Memory B cell (primary cell): ENCODE measurements at regions not wholly inside any gene's neighbourhood (a gene's known extent, or its start where the extent isn't known, plus 50 kb on each side); places are given as distances from the start of the nearest gene placed in this dataset.
"Not testable (repeated sequence)": the region's sequence is repeated elsewhere in the genome, so short reads cannot be mapped to it uniquely, and the experiment has no call there.

Experiments used
- ATAC-seq: fragments of 150-1000 bp; cut with Tn5 transposase; 2 replicates; pipeline ENCODE4 v1.10.0; 2021; ENCODE audit warnings: low read depth, mild to moderate bottlenecking, moderate library complexity
- DNase-seq, 2 donors: peaks; one replicate each; pipeline ENCODE4 v3.0.0; 2022; ENCODE audit warnings: low spot score in 2 of 2
- H3K27ac Mint-ChIP-seq: one replicate; pipeline ENCODE4 v1.8.0; 2022; ENCODE audit warnings: mild to moderate bottlenecking, moderate library complexity, mixed read lengths
- H3K27me3 Mint-ChIP-seq: one replicate; pipeline ENCODE4 v1.8.0; 2022; ENCODE audit warnings: mixed read lengths
- H3K36me3 Mint-ChIP-seq: one replicate; pipeline ENCODE4 v1.8.0; 2022; ENCODE audit warnings: mild to moderate bottlenecking, mixed read lengths
- H3K4me1 Mint-ChIP-seq: one replicate; pipeline ENCODE4 v1.8.0; 2022; ENCODE audit warnings: mixed read lengths
- H3K4me3 Mint-ChIP-seq: one replicate; pipeline ENCODE4 v1.8.0; 2022; ENCODE audit warnings: mild to moderate bottlenecking, moderate library complexity, mixed read lengths
- H3K9me3 Mint-ChIP-seq: one replicate; pipeline ENCODE4 v1.8.0; 2022; ENCODE audit warnings: mixed read lengths

- no peak for DNase-seq
- no peak for ATAC-seq
- H3K27me3 Mint-ChIP-seq = no peaks in the 10 kb centered on the region
These were observed 130.4 kb upstream of the ATP10A start for GRCh38 chr15:25993506-25993905.

GRCh38 chr15:25990220-25990619 lies 127.1 kb upstream of the ATP10A start:
- no peaks in the 10 kb centered on the region for H3K9me3 Mint-ChIP-seq
- no peak overlapping the region for H3K4me3 Mint-ChIP-seq
- ATAC-seq (no peak), DNase-seq (no peak)
- no peaks in the 10 kb centered on the region for H3K36me3 Mint-ChIP-seq
- peaks cover 3% of the 10 kb centered on the region for H3K4me1 Mint-ChIP-seq
- no peak overlapping the region for H3K27ac Mint-ChIP-seq
- no peaks in the 10 kb centered on the region for H3K27me3 Mint-ChIP-seq

More at GRCh38 chr15:25993506-25993905, 130.4 kb upstream of the ATP10A start:
- Mint-ChIP-seq H3K4me3 (no peak overlapping the region), H3K36me3 (no peaks in the 10 kb centered on the region), H3K27ac (no peak overlapping the region), H3K4me1 (no peaks in the 10 kb centered on the region), H3K9me3 (peaks cover 2% of the 10 kb centered on the region)

- H3K9me3 Mint-ChIP-seq = no peaks in the 10 kb centered on the region
- no peak for DNase-seq
- no peak for ATAC-seq
These were observed 126.2 kb upstream of the ATP10A start for GRCh38 chr15:25989327-25989726.

GRCh38 chr15:25988716-25989115 lies 125.6 kb upstream of the ATP10A start:
- H3K9me3 Mint-ChIP-seq, ATAC-seq, H3K27me3 Mint-ChIP-seq, DNase-seq, H3K4me3 Mint-ChIP-seq, H3K4me1 Mint-ChIP-seq, H3K27ac Mint-ChIP-seq, H3K36me3 Mint-ChIP-seq: not testable (repeated sequence)

More at GRCh38 chr15:25989327-25989726, 126.2 kb upstream of the ATP10A start:
- H3K4me1 Mint-ChIP-seq = peaks cover 3% of the 10 kb centered on the region
- H3K27ac Mint-ChIP-seq = no peak overlapping the region
- H3K36me3 Mint-ChIP-seq = no peaks in the 10 kb centered on the region
- no peak overlapping the region for H3K4me3 Mint-ChIP-seq
- H3K27me3 Mint-ChIP-seq = no peaks in the 10 kb centered on the region

GRCh38 chr15:25987638-25988037 lies 124.5 kb upstream of the ATP10A start:
- Mint-ChIP-seq H3K27me3 (no peaks in the 10 kb centered on the region), H3K9me3 (no peaks in the 10 kb centered on the region), H3K4me3 (no peak overlapping the region), H3K36me3 (no peaks in the 10 kb centered on the region), H3K4me1 (peaks cover 3% of the 10 kb centered on the region), H3K27ac (no peak overlapping the region)
- no peak for ATAC-seq
- no peak for DNase-seq

GRCh38 chr15:25985165-25985564 lies 122.0 kb upstream of the ATP10A start:
- Mint-ChIP-seq H3K27me3 (no peaks in the 10 kb centered on the region), H3K36me3 (no peaks in the 10 kb centered on the region), H3K4me1 (peaks cover 5% of the 10 kb centered on the region), H3K27ac (no peak overlapping the region), H3K4me3 (no peak overlapping the region), H3K9me3 (no peaks in the 10 kb centered on the region)
- no peak for DNase-seq
- no peak for ATAC-seq

GRCh38 chr15:25982736-25983135 lies 119.6 kb upstream of the ATP10A start:
- H3K4me3 Mint-ChIP-seq = no peak overlapping the region
- no peaks in the 10 kb centered on the region for H3K36me3 Mint-ChIP-seq
- peaks cover 5% of the 10 kb centered on the region for H3K4me1 Mint-ChIP-seq
- DNase-seq (no peak), ATAC-seq (no peak)
- H3K9me3 Mint-ChIP-seq = peaks cover 4% of the 10 kb centered on the region
- no peaks in the 10 kb centered on the region for H3K27me3 Mint-ChIP-seq
- H3K27ac Mint-ChIP-seq = no peak overlapping the region

- Mint-ChIP-seq H3K9me3 (peaks cover 4% of the 10 kb centered on the region), H3K4me1 (peaks cover 2% of the 10 kb centered on the region), H3K27me3 (no peaks in the 10 kb centered on the region), H3K4me3 (no peak overlapping the region), H3K36me3 (no peaks in the 10 kb centered on the region), H3K27ac (no peak overlapping the region)
- no peak for DNase-seq
- ATAC-seq = no peak
These were observed 118.0 kb upstream of the ATP10A start for GRCh38 chr15:25981114-25981513.

- Mint-ChIP-seq H3K4me1 (no peaks in the 10 kb centered on the region), H3K27ac (no peak overlapping the region), H3K36me3 (no peaks in the 10 kb centered on the region), H3K4me3 (no peak overlapping the region), H3K27me3 (peaks cover 4% of the 10 kb centered on the region), H3K9me3 (no peaks in the 10 kb centered on the region)
- DNase-seq = no peak
- no peak for ATAC-seq
These were observed 109.1 kb upstream of the ATP10A start for GRCh38 chr15:25972141-25972675.

- no peaks in the 10 kb centered on the region for H3K36me3 Mint-ChIP-seq
These were observed 107.9 kb upstream of the ATP10A start for GRCh38 chr15:25971053-25971452.

GRCh38 chr15:25969886-25970285 lies 106.8 kb upstream of the ATP10A start:
- no peaks in the 10 kb centered on the region for H3K4me1 Mint-ChIP-seq
- ATAC-seq (no peak), DNase-seq (no peak)
- no peak overlapping the region for H3K27ac Mint-ChIP-seq
- H3K27me3 Mint-ChIP-seq = peaks cover 3% of the 10 kb centered on the region
- H3K4me3 Mint-ChIP-seq = no peak overlapping the region
- no peaks in the 10 kb centered on the region for H3K9me3 Mint-ChIP-seq
- no peaks in the 10 kb centered on the region for H3K36me3 Mint-ChIP-seq

More at GRCh38 chr15:25971053-25971452, 107.9 kb upstream of the ATP10A start:
- DNase-seq (no peak), ATAC-seq (no peak)
- Mint-ChIP-seq H3K9me3 (no peaks in the 10 kb centered on the region), H3K4me3 (no peak overlapping the region), H3K27ac (no peak overlapping the region), H3K4me1 (no peaks in the 10 kb centered on the region), H3K27me3 (peaks cover 4% of the 10 kb centered on the region)

GRCh38 chr15:25967116-25967515 lies 104.0 kb upstream of the ATP10A start:
- ATAC-seq (no peak), DNase-seq (no peak)
- no peaks in the 10 kb centered on the region for H3K36me3 Mint-ChIP-seq
- H3K4me1 Mint-ChIP-seq = no peaks in the 10 kb centered on the region
- H3K27me3 Mint-ChIP-seq = peaks cover 2% of the 10 kb centered on the region
- no peak overlapping the region for H3K4me3 Mint-ChIP-seq
- no peaks in the 10 kb centered on the region for H3K9me3 Mint-ChIP-seq
- no peak overlapping the region for H3K27ac Mint-ChIP-seq

GRCh38 chr15:25965326-25965725 lies 102.2 kb upstream of the ATP10A start:
- ATAC-seq = no peak
- Mint-ChIP-seq H3K4me3 (no peak overlapping the region), H3K36me3 (no peaks in the 10 kb centered on the region), H3K4me1 (no peaks in the 10 kb centered on the region), H3K27me3 (peaks cover 2% of the 10 kb centered on the region), H3K27ac (no peak overlapping the region), H3K9me3 (no peaks in the 10 kb centered on the region)
- DNase-seq = no peak

- no peak overlapping the region for H3K27ac Mint-ChIP-seq
- H3K36me3 Mint-ChIP-seq = no peaks in the 10 kb centered on the region
- H3K4me3 Mint-ChIP-seq = no peak overlapping the region
- DNase-seq (no peak), ATAC-seq (no peak)
- H3K27me3 Mint-ChIP-seq = peaks cover 2% of the 10 kb centered on the region
- no peaks in the 10 kb centered on the region for H3K4me1 Mint-ChIP-seq
- no peaks in the 10 kb centered on the region for H3K9me3 Mint-ChIP-seq
These were observed 97.1 kb upstream of the ATP10A start for GRCh38 chr15:25960273-25960672.

- H3K9me3 Mint-ChIP-seq = no peaks in the 10 kb centered on the region
- no peak for ATAC-seq
- H3K4me1 Mint-ChIP-seq = no peaks in the 10 kb centered on the region
- H3K4me3 Mint-ChIP-seq = no peak overlapping the region
- H3K27ac Mint-ChIP-seq = no peak overlapping the region
- H3K27me3 Mint-ChIP-seq = peaks cover 2% of the 10 kb centered on the region
- DNase-seq = no peak
- H3K36me3 Mint-ChIP-seq = no peaks in the 10 kb centered on the region
These were observed 96.0 kb upstream of the ATP10A start for GRCh38 chr15:25959100-25959499.
